Erythroblast (primary cell): ENCODE measurements at regions not wholly inside any gene's neighbourhood (a gene's known extent, or its start where the extent isn't known, plus 50 kb on each side); places are given as distances from the start of the nearest gene placed in this dataset.
"Not testable (repeated sequence)": the region's sequence is repeated elsewhere in the genome, so short reads cannot be mapped to it uniquely, and the experiment has no call there.

Source experiments
- DNase-seq, 2 experiments: peaks; one replicate each; lab custom pipeline; 2025; lab: John Stamatoyannopoulos, UW
- GATA1 ChIP-seq: IDR thresholded peaks from 2 replicates; pipeline ENCODE4 v1.6.1; 2011; ENCODE audit warnings: low read depth, mild to moderate bottlenecking, control low read depth, low read length, moderate library complexity
- POLR2A ChIP-seq: IDR thresholded peaks from 2 replicates; pipeline ENCODE4 v1.6.1; 2011; ENCODE audit warnings: mild to moderate bottlenecking, low read length

DNA sequence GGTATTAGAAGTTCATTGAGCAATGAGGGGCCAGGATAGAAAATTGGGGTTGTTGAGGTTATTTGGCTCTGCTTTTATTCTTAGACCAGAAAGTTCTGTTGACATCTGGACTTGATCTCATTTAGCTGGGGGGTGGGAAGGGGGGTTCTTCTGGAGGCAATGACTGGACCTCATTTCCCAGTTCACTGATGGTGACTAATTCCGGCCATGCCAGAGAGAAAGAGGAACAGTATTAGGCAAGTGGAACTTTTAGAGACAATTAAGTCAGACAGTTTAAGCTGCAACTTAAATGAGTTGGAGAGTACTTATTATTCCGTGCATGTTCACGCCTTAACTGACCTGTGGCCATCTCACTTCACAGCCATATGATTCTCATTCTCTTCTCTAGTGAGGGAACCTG, 512.5 kb downstream of the REEP3 start:
- DNase-seq, result no peak
- TF ChIP-seq POLR2A, result no peak
- no peak for TF ChIP-seq GATA1

DNA sequence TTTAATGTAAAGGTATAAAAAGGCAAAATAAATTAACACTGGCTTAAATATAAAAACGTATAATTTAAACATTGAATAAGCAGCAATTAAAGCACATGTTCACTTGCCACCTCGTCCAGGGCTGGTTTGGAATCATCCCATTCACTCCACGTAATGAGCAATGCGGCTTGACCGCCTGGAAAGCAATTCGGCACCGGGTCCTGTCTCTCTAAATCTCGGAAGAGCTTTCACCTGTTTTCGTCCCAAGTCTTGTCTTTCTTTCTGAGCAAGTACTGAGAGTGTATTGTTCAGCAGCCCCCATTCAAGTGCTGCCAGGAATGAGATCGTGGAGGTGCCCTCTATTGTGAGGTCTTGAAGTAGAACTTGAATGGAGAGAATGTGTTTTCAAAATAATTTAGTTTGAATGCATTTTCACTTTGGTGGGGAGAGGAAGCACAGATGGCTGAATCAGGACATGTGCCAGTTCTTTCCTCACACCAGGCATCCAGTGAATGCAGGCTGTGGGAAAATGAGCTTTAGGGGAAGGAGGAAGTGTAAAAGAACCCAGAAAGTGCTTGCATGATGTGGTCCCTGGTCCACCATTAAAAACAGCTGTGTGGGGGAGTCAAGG, 515.2 kb downstream of the REEP3 start:
- TF ChIP-seq GATA1, result no peak
- no peak for TF ChIP-seq POLR2A

GRCh38 chr10:64037071-64037661, 516.0 kb downstream of the REEP3 start:
- TF ChIP-seq POLR2A (no peak), GATA1 (no peak)
- DNase-seq, result no peak

More for the DNA sequence above, 515.2 kb downstream of the REEP3 start:
- no peak for DNase-seq

DNA sequence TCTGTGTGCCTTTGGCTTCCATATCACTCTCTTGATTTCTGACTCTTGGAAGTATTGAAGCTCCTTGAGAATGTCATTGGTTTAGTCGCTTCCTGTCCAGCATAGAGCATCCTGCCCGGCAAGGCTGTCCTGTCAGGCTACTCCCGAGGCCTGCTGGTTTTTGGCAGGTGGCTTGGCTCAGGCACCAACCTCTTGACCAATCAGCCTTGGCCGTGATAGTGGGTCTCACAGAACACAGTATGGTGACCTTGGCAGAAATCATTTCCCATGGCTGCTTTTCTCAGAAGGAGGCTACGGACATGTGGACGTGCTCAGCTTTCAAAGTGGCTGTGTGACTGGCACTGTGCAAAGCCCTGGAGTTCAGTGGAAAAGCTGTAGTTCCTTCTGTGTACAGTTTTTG, 516.9 kb downstream of the REEP3 start:
- TF ChIP-seq GATA1 (no peak), POLR2A (no peak)
- no peak for DNase-seq

DNA sequence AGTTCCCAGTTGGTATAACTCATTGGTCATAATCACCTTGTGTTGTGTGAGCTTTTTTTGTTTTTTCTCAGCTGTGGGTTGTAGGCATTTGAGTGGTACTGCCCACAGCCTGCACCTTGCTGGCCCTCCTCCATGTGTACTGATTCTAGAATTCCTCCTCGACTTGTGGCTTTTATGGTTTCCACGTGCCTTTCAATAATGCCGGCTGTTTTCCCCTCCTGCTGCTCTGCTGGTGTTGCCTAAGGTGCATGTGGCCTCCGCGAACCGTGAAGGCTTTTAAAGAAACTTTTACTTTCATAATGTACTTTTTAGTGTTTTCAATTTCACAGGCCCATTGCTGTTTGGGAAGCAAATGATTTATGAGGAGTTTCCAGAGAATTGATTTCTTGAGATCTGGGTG, 518.0 kb downstream of the REEP3 start:
- TF ChIP-seq GATA1 (no peak), POLR2A (no peak)
- no peak for DNase-seq

- no peak for DNase-seq
- TF ChIP-seq POLR2A (no peak), GATA1 (no peak)
Measured at GRCh38 chr10:64040781-64041180, 519.6 kb downstream of the REEP3 start.

DNA sequence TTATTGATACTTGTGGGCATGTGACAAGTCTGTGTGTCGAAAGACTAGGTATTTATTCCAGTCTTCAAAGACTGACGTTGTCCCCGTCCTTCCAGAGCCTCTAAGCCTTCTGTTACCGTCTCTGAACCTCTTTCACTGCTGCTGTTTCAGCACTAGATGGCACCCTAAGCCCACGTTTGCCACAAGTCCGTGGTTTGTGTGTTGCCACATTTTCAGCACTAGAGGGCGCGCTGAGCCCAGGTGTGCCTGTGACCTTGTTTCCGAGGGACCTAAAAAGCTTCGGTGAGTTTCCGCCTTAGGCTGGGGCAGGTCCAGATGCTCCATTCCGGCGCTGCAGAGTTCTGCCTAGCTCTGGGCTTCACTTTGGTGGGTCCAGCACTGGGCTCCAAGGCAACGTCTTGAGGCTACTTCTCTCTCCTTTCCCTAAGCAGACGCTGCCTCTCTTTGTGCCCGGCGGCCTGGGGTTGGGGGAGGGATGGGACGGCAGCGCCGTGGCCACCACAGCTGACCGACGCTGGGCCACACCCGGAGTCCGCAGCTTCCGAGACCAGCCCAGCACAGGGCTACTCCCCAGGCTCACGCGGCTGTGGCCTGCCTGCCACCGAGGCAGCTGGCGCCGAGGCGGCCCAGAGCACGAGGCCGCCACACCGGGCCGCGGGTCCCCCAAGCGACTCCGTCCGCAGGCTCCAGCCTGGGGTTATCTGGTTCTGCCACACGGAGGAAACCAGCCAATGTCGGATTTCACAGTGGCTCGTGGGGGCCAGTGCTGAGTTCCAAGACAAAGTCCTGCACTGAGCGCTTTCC, 520.2 kb downstream of the REEP3 start:
- TF ChIP-seq GATA1 (no peak), POLR2A (no peak)

DNA sequence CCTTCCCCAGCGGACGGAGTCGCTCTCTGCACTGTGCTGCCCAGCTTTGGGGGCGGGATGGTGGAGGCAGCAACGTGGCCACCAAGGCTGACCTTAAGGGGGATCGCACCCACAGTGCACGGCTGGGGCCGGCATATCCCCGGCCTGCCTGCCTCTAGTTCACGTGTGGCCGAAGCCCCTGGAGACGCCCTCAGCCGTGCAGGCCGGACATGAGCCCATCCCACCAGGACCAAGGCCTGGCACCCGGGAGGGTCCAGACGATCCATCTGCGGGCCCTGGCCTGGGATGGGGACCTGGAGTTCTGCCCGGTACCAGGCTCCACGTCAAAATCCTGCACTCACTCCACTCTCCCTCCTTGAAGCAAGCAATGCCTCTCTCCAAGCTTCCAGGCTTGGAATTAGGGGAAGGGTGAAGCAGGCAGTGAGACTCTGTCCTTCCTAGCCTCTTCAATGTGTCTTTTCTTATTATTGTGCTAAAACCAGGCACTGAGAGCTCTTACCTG, 520.8 kb downstream of the REEP3 start:
- DNase-seq, result no peak
- no peak for TF ChIP-seq GATA1
- no peak for TF ChIP-seq POLR2A

More for the DNA sequence above, 520.2 kb downstream of the REEP3 start:
- peak; percentile 80 to 88 for DNase-seq

GRCh38 chr10:64044098-64044497, 522.9 kb downstream of the REEP3 start:
- TF ChIP-seq POLR2A, result no peak
- TF ChIP-seq GATA1, result no peak

DNA sequence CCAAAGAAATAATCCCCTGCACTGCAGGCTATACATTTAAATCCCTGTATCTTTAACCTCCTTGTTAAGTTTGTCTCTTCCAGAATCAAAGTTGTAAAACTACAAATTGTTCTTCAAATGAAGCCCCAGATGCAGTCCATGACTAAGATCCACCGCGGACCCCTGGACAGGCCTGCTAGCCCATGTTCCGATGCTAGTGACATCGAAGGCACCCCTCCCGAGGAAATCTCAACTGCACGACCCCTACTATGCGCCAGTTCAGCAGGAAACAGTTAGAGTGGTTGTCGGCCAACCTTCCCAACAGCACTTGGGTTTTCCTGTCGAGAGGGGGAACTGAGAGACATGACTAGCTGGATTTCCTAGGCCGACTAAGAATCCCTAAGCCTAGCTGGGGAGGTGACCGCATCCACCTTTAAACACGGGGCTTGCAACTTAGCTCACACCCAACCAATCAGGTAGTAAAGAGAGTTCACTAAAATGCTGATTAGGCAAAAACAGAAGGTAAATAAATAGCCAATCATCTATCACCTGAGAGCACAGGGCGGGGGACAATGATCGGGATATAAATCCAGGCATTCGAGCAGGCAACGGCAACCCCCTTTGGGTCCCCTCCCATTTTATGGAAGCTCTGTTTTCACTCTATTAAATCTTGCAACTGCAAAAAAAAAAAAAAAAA, 523.9 kb downstream of the REEP3 start:
- not testable (repeated sequence) for DNase-seq

More at GRCh38 chr10:64044098-64044497, 522.9 kb downstream of the REEP3 start:
- DNase-seq, result no peak

DNA sequence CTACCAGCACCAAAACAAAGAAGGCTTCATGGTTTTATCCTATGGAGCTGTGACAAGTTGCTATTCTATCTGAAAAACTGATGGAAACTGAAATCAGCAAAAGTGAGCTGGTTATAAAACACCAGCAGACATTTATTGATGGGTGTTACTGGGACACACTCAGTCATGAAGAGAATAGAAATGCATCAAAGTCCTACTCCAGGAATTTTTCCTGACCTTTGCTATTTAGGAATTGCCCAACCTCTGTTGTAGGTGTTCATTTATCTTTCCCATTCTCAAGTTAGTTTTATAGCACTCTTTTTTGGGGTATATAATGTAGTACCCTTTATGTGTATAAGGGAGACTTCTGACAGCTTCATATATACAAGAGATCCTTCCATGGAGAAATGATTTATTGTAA, 533.2 kb downstream of the REEP3 start:
- TF ChIP-seq GATA1, result no peak
- TF ChIP-seq POLR2A, result no peak
- DNase-seq, result no peak

DNA sequence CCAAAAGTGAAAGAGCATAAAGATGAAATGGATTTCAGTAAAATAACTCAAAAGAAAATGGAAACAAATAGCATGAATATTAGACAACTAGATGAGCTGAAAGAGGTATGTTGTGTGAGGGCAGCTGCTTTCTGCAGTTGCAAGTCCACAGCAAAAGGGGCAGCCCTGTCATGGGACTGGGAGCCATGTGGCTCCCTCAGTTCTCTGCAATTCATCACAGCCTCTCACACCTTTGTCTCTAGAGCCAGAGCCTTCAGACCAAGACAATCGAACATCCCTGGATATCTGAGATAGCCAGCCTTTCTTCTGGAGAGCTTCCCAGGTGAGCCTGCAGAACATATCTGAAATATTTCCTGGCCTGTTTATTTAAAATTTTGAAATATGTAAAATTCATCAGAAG, 538.7 kb downstream of the REEP3 start:
- DNase-seq, result no peak
- no peak for TF ChIP-seq POLR2A
- TF ChIP-seq GATA1, result no peak

DNA sequence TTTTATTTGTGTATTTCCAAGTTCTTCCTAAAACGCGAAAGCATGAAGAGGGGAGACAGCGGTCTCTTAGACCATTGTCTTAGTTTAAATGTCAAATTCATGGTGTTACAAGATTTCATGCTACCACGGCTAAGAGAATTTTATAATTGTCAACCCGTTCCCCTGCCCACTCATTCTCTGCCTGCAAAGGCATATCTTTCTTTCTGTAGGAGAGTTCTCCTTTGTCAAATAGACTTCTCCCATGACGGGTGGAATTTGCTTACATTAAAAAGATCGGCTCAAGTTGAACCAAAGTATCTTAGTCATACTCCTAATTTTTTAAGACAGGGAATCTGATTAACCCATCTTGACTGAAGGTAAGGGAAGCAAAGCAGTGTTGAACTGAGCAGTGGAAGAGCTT, 539.2 kb downstream of the REEP3 start:
- TF ChIP-seq POLR2A (no peak), GATA1 (no peak)
- no peak for DNase-seq

DNA sequence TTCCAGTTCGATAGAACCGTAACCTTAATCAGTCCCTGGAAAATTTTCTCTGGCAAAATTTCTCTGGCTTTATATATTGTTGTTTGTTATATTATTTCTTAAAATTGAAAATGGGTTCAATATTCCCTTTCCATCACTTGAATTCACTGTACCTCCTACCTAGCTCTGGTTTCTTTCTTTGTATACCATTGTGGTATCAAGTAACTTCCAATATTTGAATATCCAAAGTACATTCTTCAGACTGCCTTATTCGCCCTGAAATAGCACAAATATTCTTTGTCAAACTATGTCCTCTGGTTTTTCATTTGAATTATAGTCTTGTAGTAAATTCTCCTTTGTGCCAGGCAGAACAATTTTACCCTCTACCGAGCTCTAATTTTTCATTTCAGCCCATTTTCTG, 541.6 kb downstream of the REEP3 start:
- DNase-seq, result no peak
- no peak for TF ChIP-seq POLR2A
- TF ChIP-seq GATA1, result no peak
